H4 (cell line): ENCODE measurements at regions not wholly inside any gene's neighbourhood (a gene's known extent, or its start where the extent isn't known, plus 50 kb on each side); places are given as distances from the start of the nearest gene placed in this dataset.

Experiments
- DNase-seq: peaks from one replicate; pipeline ENCODE4 v3.0.0-alpha.2; 2015; ENCODE audit warnings: low spot score

- no peak for DNase-seq
Observed at GRCh38 chr4:144202081-144202480, 61.6 kb upstream of the GYPA start.

- no peak for DNase-seq
Observed at GRCh38 chr4:144203155-144203554, 62.6 kb upstream of the GYPA start.

DNA sequence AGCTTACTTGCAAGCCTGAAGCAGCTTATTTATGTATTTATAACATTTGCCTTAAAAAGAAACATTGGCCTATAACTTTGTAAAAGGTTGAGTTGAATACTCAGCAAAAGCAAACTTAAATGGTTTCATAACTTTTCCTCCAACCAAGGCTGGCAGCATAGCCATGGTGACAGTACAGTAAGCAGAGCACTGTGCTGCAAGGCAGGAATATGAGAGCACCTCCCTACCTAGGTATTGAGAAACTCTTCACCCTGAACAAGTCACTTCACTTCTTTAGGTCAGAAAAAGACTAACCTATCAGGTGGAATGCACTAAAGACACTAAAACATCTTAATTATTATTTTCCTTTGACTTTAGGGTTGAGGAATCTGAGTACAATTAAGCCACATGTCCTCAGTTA, 63.9 kb upstream of the GYPA start:
- DNase-seq: no peak

- DNase-seq: no peak
Observed at GRCh38 chr4:144206711-144207110, 66.2 kb upstream of the GYPA start.

DNA sequence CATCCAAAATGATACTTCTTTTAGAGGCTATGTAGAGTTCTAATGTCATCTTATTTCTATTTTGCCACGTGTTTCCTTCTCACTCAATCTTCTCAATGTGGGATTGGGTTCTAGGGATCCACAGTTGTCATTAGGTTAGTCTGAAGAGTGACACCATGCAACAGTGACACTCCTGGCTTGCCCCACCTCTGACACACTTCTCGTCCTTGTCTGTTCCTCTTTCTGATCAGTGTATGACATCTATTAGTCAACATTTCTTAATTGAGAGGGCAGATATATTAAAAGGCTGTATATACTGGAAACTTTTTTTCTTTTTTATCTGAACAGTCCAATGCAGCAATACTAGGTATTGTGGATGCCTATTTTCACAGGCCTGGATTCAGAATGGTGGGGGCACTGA, 67.6 kb upstream of the GYPA start:
- DNase-seq: no peak

DNA sequence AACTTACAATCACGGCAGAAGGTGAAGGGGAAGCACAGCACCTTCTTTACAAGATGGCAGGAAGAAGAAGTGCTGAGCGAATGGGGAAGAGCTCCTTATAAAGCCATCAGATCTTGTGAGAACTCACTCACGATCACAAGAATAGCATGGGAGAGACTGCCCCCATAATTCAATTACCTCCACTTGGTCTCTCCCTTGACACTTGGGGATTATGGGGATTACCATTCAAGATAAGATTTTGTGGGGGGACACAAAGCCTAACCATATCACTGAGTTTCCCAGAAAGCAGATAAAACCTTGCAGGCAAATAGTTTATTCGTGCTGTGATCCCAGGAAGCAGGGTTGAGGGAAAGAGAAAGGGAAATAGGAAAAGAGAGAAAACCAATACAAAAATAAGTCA, 69.0 kb upstream of the GYPA start:
- no peak for DNase-seq

- DNase-seq: no peak
Observed at GRCh38 chr4:144213371-144213770, 72.9 kb upstream of the GYPA start.

DNA sequence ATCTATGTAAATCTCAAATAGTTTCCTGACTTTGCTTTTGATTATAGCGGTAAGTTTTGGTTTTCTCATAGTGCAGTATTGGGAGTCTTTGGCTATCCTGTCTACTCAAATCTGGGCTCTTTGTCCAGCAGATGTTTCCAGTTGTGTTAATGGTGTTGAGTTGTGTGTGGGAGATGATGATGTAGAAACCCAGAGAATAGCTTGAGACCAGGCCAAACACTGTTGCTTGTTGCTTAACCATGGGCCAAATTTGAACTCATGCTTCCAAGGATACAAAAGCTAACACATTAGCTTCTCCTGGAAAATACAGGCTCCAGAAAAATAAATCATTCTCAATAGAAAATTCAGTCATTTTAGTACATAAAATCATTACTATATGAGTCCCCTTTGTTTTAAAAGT, 82.6 kb upstream of the GYPA start:
- DNase-seq: no peak

- DNase-seq: no peak
Observed at GRCh38 chr4:144223661-144224060, 83.1 kb upstream of the GYPA start.

GRCh38 chr4:144259285-144259684, 118.8 kb upstream of the GYPA start:
- DNase-seq: no peak

DNA sequence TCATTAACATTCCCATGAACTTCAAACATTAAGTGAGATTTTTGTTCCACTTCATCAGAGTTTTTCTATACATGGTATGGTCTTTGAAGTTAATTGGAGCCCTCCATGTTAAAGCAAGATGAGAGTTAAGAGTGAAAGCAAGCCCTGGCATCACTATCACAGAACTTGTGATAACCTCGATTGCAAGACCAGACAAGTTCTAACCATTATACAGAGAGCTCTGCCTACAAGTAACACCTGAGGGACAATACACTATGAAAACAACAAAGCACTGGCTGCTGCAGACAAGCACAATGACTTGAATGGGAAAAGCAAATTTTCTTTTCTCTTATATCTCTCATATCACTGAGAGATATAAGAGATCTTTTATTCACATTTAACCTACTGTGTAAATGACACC, 126.6 kb upstream of the GYPA start:
- no peak for DNase-seq

DNA sequence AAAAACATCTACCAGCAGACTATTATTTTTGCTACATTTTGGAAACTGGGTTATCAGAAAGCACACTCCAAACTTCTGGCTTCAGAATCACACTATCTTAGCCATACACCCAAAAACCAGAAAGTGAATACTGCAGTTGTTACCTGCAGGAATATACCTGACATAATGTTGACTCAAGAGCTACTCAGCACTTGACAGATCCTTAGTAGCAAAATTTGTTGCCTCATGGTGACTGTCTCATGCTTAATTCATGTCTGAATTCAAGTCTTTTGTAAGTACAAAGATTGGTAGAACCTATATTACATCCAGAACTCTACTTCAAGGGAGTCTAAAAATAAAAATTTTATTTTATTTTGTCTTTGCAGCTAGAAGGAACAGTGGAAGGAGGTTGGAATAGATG, 140.2 kb upstream of the GYPA start:
- DNase-seq: no peak

- peak; percentile 29 for DNase-seq
Observed at GRCh38 chr4:144283526-144283925, 143.0 kb upstream of the GYPA start.

DNA sequence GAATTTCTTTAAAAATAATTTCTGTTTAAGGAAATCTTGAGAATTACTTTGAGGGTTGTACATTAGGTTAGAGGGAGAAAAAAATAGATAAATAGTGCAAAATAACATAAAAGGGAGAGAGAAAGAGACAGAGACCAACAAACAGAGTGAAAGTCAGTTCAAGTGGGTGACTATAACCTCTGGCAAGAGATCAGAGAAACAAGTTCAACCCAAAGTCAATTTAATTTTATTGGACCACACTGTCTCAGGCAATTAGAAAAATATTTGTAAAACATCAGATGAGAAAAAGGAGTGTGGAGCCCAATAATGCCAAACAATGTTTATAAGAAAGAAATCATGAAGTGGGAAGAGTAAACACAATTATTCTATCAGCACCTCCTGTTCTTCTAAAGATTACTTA, 143.5 kb upstream of the GYPA start:
- DNase-seq: no peak

GRCh38 chr4:144288011-144288903, 147.7 kb upstream of the GYPA start:
- DNase-seq: no peak

GRCh38 chr4:144289667-144290428, 149.3 kb upstream of the GYPA start:
- no peak for DNase-seq

GRCh38 chr4:144291164-144291563, 150.6 kb upstream of the GYPA start:
- DNase-seq: no peak

DNA sequence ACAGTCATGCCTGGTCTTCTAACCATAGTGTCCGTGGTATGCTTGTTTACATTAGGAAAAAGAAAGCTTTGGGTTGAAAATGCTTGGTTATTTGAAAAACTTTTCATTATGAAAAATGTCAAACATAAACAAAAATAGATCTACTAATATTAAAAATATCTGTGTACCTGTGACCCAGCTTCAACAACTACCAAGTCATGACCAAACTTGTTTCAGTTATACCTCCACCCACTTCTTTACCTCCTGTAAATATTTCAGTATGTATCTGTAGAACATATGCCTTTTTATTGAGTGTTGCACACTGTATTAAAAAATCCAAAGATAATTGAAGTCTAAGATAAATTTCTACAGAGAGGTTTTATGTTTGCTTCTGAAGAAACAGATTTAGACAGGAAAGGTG, 153.7 kb upstream of the GYPA start:
- no peak for DNase-seq

GRCh38 chr4:144295286-144295995, 154.9 kb upstream of the GYPA start:
- DNase-seq: no peak

DNA sequence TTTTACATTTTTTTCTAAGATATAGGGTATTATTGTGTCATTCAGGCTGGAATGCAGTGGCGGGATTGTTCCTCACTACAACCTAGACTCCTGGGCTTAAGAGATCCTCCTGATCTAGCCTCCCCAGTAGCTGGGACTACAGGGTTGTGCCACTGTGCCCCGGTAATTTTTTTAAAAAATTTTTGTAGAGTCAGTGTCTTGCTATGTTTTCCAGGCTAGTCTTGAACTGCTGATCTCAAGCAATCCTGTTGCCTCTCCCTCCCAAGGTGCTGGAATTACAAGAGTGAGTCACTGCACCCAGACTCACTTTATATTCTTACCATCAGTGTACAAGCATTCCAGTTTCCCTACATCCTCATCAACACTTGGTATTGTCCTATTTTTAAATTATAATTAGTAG, 156.4 kb upstream of the GYPA start:
- DNase-seq: no peak

DNA sequence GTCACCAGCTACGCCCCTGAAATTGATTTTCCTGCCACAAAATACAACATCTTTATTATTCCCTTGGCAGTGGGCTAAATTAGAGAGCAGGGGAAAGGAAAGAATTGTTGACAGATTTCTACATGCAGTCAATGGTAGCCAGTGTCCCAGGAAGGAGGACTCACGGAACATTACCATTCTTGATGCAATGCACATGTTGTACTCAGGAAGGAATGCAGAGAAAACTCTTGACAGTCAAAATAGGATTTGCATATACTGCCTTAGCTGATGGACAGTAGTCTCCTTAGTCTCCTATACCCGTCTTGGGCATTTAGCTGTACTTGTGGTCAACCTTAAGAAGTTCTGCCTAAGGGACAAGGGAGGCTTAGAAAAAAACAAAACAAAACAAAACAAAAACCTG, 158.0 kb upstream of the GYPA start:
- DNase-seq: no peak

DNA sequence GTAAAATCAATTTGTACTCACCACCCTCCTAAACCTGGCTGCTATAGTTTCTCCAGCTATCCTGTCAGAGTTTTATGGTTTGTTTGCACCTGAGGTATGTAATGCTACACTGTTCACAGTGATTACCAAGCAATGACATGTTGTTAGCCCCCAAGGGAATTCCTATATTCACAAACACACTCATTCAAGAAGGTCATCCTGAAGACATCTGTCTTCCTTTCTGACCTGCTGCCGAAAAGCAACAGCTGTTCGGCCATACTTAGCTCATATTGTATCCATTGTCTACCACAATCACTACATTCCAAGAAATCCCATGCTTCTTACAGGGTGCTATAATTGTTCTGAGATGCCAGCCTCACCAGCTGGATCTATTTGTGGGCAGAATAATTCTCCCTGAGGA, 160.1 kb upstream of the GYPA start:
- no peak for DNase-seq
